Endothelial cell (in vitro differentiated cells): ENCODE measurements at regions not wholly inside any gene's neighbourhood (a gene's known extent, or its start where the extent isn't known, plus 50 kb on each side); places are given as distances from the start of the nearest gene placed in this dataset.

Source experiments
- DNase-seq: peaks from one replicate; pipeline ENCODE4 v3.0.0; 2021; ENCODE audit warnings: low spot score
- H3K27ac Mint-ChIP-seq: one replicate; pipeline ENCODE4 v1.8.0; 2021; ENCODE audit warnings: mixed read lengths, inconsistent platforms; ENCODE audit not compliant: unreplicated experiment
- H3K27me3 Mint-ChIP-seq: one replicate; pipeline ENCODE4 v1.8.0; 2021; ENCODE audit warnings: mild to moderate bottlenecking, moderate library complexity, mixed read lengths, inconsistent platforms; ENCODE audit not compliant: unreplicated experiment
- H3K36me3 Mint-ChIP-seq: one replicate; pipeline ENCODE4 v1.8.0; 2021; ENCODE audit warnings: mild to moderate bottlenecking, low read depth, mixed read lengths, inconsistent platforms; ENCODE audit not compliant: unreplicated experiment
- H3K4me1 Mint-ChIP-seq: one replicate; pipeline ENCODE4 v1.8.0; 2021; ENCODE audit warnings: mild to moderate bottlenecking, mixed read lengths, inconsistent platforms; ENCODE audit not compliant: unreplicated experiment
- H3K4me3 Mint-ChIP-seq: one replicate; pipeline ENCODE4 v1.8.0; 2021; ENCODE audit warnings: mild to moderate bottlenecking, mixed read lengths, inconsistent platforms; ENCODE audit not compliant: unreplicated experiment
- H3K9me3 Mint-ChIP-seq: one replicate; pipeline ENCODE4 v1.8.0; 2021; ENCODE audit warnings: mixed read lengths, inconsistent platforms; ENCODE audit not compliant: unreplicated experiment
- TF ChIP-seq, protein P1 (sequence below): fragments of 200-600 bp; sonication (generic); IDR thresholded peaks from one replicate; pipeline ENCODE4 v1.5.0; 2021; ENCODE audit warnings: antibody characterized with exemption; ENCODE audit not compliant: unreplicated experiment

DNA sequence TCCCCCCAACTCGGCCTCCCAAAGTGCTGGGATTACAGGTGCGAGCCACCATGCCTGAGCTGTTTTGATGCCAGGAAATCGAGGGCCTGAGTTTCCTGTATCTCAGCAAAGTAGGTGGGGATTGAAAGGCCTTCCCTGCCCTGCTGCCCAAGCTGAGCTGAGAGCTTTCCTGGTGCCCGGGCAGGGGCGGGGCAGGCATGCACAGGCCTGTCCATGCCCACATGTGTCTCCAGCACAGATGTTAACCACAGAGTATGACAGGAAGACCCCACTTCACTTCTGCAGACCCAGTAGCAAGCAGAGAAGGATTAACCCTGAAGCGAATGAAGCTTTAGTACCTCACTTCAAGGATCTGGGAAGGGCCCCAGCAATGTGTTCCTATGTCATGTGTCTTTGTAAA, 66.0 kb downstream of the GPR6 start:
- H3K27ac Mint-ChIP-seq: no peak overlapping the region
- peaks cover 21% of the 10 kb centered on the region for H3K4me1 Mint-ChIP-seq
- no peak overlapping the region for H3K4me3 Mint-ChIP-seq
- peaks cover 2% of the 10 kb centered on the region for H3K27me3 Mint-ChIP-seq
- H3K9me3 Mint-ChIP-seq: no peaks in the 10 kb centered on the region
- TF ChIP-seq, protein P1, sequence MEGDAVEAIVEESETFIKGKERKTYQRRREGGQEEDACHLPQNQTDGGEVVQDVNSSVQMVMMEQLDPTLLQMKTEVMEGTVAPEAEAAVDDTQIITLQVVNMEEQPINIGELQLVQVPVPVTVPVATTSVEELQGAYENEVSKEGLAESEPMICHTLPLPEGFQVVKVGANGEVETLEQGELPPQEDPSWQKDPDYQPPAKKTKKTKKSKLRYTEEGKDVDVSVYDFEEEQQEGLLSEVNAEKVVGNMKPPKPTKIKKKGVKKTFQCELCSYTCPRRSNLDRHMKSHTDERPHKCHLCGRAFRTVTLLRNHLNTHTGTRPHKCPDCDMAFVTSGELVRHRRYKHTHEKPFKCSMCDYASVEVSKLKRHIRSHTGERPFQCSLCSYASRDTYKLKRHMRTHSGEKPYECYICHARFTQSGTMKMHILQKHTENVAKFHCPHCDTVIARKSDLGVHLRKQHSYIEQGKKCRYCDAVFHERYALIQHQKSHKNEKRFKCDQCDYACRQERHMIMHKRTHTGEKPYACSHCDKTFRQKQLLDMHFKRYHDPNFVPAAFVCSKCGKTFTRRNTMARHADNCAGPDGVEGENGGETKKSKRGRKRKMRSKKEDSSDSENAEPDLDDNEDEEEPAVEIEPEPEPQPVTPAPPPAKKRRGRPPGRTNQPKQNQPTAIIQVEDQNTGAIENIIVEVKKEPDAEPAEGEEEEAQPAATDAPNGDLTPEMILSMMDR: no peak
- peak; percentile 0 for DNase-seq
- no peaks in the 10 kb centered on the region for H3K36me3 Mint-ChIP-seq

DNA sequence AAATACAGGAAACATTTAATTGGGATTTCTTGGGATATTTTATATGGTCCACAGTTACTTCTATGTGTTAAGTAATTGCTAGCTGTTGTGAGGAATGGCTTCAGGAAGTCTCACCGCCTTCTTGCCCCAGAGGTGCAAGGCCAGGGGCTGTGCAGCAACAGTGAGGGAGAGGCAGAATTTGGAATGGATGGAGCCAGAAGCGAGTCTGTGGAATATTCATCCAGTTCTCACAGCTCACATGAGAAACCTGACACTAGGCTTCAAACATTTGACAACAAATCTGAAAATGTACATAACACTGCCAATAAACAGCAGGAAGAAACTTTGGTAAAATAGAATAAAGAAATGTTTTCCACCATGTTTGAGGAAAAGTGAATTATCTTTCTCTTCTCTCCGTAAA, 66.5 kb downstream of the GPR6 start:
- no peak overlapping the region for H3K4me3 Mint-ChIP-seq
- H3K27ac Mint-ChIP-seq: no peak overlapping the region
- TF ChIP-seq, protein P1: no peak
- no peaks in the 10 kb centered on the region for H3K9me3 Mint-ChIP-seq
- H3K27me3 Mint-ChIP-seq: peaks cover 2% of the 10 kb centered on the region
- peaks cover 20% of the 10 kb centered on the region for H3K4me1 Mint-ChIP-seq
- peak; percentile 0 for DNase-seq
- peaks cover 3% of the 10 kb centered on the region for H3K36me3 Mint-ChIP-seq

DNA sequence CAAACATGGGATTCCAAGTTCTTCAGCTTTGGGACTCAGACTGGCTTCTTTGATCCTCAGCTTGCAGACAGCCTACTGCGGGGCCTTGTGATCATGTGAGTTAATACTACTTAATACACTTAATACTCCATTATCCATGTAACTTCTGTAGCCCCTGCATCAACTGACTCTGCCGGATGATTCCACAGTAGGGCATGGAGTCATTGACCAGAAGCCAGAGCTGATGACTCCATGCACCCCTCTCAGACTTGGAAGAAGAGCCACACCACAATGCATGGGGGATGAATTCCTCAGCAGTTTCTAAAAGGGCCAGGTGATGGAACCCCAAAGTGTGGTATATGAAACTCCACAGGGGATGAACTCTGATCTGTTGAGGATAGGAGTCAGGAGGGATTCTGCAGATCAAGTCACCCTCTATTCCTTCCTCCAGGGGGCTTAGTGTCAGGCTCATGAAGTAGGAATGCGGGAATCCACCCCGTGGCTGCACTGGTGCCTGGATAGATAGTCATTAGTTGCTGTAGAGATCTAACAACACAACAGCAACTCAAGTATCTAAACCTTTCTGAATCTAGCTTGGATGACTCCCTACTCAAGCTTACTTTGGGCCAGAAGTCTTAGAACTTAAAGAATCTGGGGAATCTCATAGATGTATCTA, 70.2 kb downstream of the GPR6 start:
- no peak overlapping the region for H3K27ac Mint-ChIP-seq
- H3K4me3 Mint-ChIP-seq: no peak overlapping the region
- no peak for DNase-seq
- H3K9me3 Mint-ChIP-seq: no peaks in the 10 kb centered on the region
- H3K27me3 Mint-ChIP-seq: no peaks in the 10 kb centered on the region
- peaks cover 3% of the 10 kb centered on the region for H3K36me3 Mint-ChIP-seq
- peaks cover 8% of the 10 kb centered on the region for H3K4me1 Mint-ChIP-seq
- TF ChIP-seq, protein P1: no peak

DNA sequence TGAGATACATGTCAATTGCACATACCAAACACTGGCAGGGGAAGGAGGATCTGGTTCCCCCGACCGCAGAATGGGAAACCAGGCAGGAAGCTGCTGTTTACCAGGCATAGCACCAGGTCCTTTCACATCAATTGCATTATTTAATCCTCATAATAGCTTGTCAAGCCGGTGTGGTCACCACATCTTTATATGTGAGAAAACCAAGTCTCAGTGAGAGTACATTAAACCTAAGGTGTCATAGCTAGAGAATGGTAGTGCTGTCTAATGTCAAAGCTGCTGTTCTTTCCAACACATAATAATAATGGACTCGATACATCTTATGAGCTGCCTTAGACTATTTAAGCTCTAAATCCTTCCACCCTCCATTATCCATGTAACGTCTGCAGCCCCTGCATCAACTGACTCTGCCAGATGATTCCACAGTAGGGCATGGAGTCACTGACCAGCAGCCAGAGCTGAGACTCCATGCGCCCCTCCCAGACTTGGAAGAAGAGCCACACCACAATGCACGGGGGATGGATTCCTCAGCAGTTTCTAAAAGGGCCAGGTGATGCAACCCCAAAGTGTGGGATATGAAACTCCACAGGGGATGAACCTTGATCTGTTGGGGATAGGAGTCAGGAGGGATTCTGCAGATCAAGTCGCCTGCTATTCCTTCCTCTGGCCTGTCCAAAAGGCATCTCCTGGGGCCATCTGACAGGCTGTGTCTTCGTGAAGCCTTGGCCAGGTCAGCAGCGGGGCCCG, 71.8 kb downstream of the GPR6 start:
- Mint-ChIP-seq H3K9me3 (no peaks in the 10 kb centered on the region), H3K4me3 (no peak overlapping the region), H3K27me3 (no peaks in the 10 kb centered on the region), H3K27ac (no peak overlapping the region), H3K4me1 (peaks cover 18% of the 10 kb centered on the region), H3K36me3 (peaks cover 3% of the 10 kb centered on the region)
- DNase-seq: no peak
- TF ChIP-seq, protein P1: no peak
